Mesodermal cell (in vitro differentiated cells): ENCODE measurements at regions not wholly inside any gene's neighbourhood (a gene's known extent, or its start where the extent isn't known, plus 50 kb on each side); places are given as distances from the start of the nearest gene placed in this dataset.

Source experiments
- H3K27ac ChIP-seq: 2 replicates; pipeline ENCODE4 v1.7.0; 2013; ENCODE audit warnings: mild to moderate bottlenecking, low read depth, low read length, moderate library complexity; ENCODE audit not compliant: severe bottlenecking
- H3K36me3 ChIP-seq: 2 replicates; pipeline ENCODE4 v1.7.1; 2013; ENCODE audit warnings: mild to moderate bottlenecking, low read length, moderate library complexity; ENCODE audit not compliant: control insufficient read depth, insufficient read depth
- H3K4me1 ChIP-seq: one replicate; pipeline ENCODE4 v1.7.1; 2013; ENCODE audit warnings: mild to moderate bottlenecking, low read length; ENCODE audit not compliant: insufficient read depth, control insufficient read depth, poor library complexity, severe bottlenecking
- H3K4me3 ChIP-seq: 2 replicates; pipeline ENCODE4 v1.7.0; 2013; ENCODE audit warnings: low read length, control low read depth, mild to moderate bottlenecking; ENCODE audit not compliant: insufficient read depth, poor library complexity, severe bottlenecking; ENCODE audit errors: extremely low read depth
- H3K9me3 ChIP-seq: 2 replicates; pipeline ENCODE4 v1.7.1; 2013; ENCODE audit warnings: mild to moderate bottlenecking, low read length, moderate library complexity; ENCODE audit not compliant: control insufficient read depth
- WGBS, 2 experiments: methylation state at CpG; one replicate each; pipeline ENCODE4 v1.1.5; 2013; ENCODE audit warnings: missing lambda C conversion rate in 2 of 2; ENCODE audit not compliant: insufficient coverage in 2 of 2; 5-methylcytosine and 5-hydroxymethylcytosine counted together

- no peaks in the 10 kb centered on the region for H3K9me3 ChIP-seq
- no peaks in the 10 kb centered on the region for H3K36me3 ChIP-seq
- no peak overlapping the region for H3K4me3 ChIP-seq
- no peak overlapping the region for H3K27ac ChIP-seq
- H3K4me1 ChIP-seq, result peaks cover 6% of the 10 kb centered on the region
- 100% methylated on average over 1 of the region's 1 CpG; no CpG with 5 or more reads in 1 of the 2 experiments for WGBS, 2 experiments
Measured at GRCh38 chr9:18335825-18336224, 138.1 kb upstream of the ADAMTSL1 start.

GRCh38 chr9:18338042-18338441 lies 135.9 kb upstream of the ADAMTSL1 start:
- H3K27ac ChIP-seq, result no peak overlapping the region
- no peak overlapping the region for H3K4me3 ChIP-seq
- no peaks in the 10 kb centered on the region for H3K4me1 ChIP-seq
- H3K9me3 ChIP-seq, result no peaks in the 10 kb centered on the region
- no peaks in the 10 kb centered on the region for H3K36me3 ChIP-seq
- 86 to 95% methylated on average over 1 to 4 of the region's 4 CpGs for WGBS, 2 experiments

- WGBS, 2 experiments, result 85 to 94% methylated on average over 1 to 2 of the region's 2 CpGs
- Histone ChIP-seq H3K27ac (no peak overlapping the region), H3K4me3 (no peak overlapping the region), H3K36me3 (no peaks in the 10 kb centered on the region), H3K9me3 (no peaks in the 10 kb centered on the region), H3K4me1 (no peaks in the 10 kb centered on the region)
Measured at GRCh38 chr9:18343784-18344183, 130.2 kb upstream of the ADAMTSL1 start.

GRCh38 chr9:18346745-18347144 lies 127.2 kb upstream of the ADAMTSL1 start:
- Histone ChIP-seq H3K4me3 (no peak overlapping the region), H3K27ac (no peak overlapping the region), H3K9me3 (no peaks in the 10 kb centered on the region), H3K36me3 (no peaks in the 10 kb centered on the region), H3K4me1 (no peaks in the 10 kb centered on the region)
- 80 to 87% methylated on average over 2 to 3 of the region's 3 CpGs for WGBS, 2 experiments

- Histone ChIP-seq H3K4me3 (no peak overlapping the region), H3K36me3 (no peaks in the 10 kb centered on the region), H3K27ac (no peak overlapping the region), H3K4me1 (no peaks in the 10 kb centered on the region), H3K9me3 (no peaks in the 10 kb centered on the region)
- WGBS, 2 experiments, result 92 to 100% methylated on average over 1 of the region's 2 CpGs
Measured at GRCh38 chr9:18347386-18348082, 126.4 kb upstream of the ADAMTSL1 start.

GRCh38 chr9:18348083-18348475 lies 125.9 kb upstream of the ADAMTSL1 start:
- no CpG with 5 or more reads among the region's 2 CpGs for WGBS, 2 experiments
- H3K9me3 ChIP-seq, result no peaks in the 10 kb centered on the region
- no peak overlapping the region for H3K4me3 ChIP-seq
- H3K27ac ChIP-seq, result no peak overlapping the region
- H3K36me3 ChIP-seq, result no peaks in the 10 kb centered on the region
- no peaks in the 10 kb centered on the region for H3K4me1 ChIP-seq

- no peaks in the 10 kb centered on the region for H3K9me3 ChIP-seq
- no peak overlapping the region for H3K4me3 ChIP-seq
- no peaks in the 10 kb centered on the region for H3K36me3 ChIP-seq
- no peak overlapping the region for H3K27ac ChIP-seq
- 67 to 71% methylated on average over 1 of the region's 3 CpGs for WGBS, 2 experiments
- H3K4me1 ChIP-seq, result no peaks in the 10 kb centered on the region
Measured at GRCh38 chr9:18349530-18349929, 124.4 kb upstream of the ADAMTSL1 start.

GRCh38 chr9:18350036-18350435 lies 123.9 kb upstream of the ADAMTSL1 start:
- Histone ChIP-seq H3K36me3 (no peaks in the 10 kb centered on the region), H3K9me3 (no peaks in the 10 kb centered on the region), H3K4me1 (no peaks in the 10 kb centered on the region), H3K4me3 (no peak overlapping the region), H3K27ac (no peak overlapping the region)
- 94 to 95% methylated on average over 3 of the region's 3 CpGs for WGBS, 2 experiments

GRCh38 chr9:18350995-18351595 lies 122.9 kb upstream of the ADAMTSL1 start:
- H3K4me3 ChIP-seq, result no peak overlapping the region
- H3K36me3 ChIP-seq, result no peaks in the 10 kb centered on the region
- 80% methylated on average over 1 of the region's 4 CpGs; no CpG with 5 or more reads in 1 of the 2 experiments for WGBS, 2 experiments
- H3K27ac ChIP-seq, result no peak overlapping the region
- no peaks in the 10 kb centered on the region for H3K9me3 ChIP-seq
- H3K4me1 ChIP-seq, result no peaks in the 10 kb centered on the region

- H3K27ac ChIP-seq, result no peak overlapping the region
- H3K4me3 ChIP-seq, result no peak overlapping the region
- no peaks in the 10 kb centered on the region for H3K4me1 ChIP-seq
- no peaks in the 10 kb centered on the region for H3K36me3 ChIP-seq
- no CpG with 5 or more reads among the region's 3 CpGs for WGBS, 2 experiments
- H3K9me3 ChIP-seq, result no peaks in the 10 kb centered on the region
Measured at GRCh38 chr9:18352711-18353110, 121.2 kb upstream of the ADAMTSL1 start.

GRCh38 chr9:18353473-18353872 lies 120.5 kb upstream of the ADAMTSL1 start:
- no peak overlapping the region for H3K27ac ChIP-seq

More at GRCh38 chr9:18353473-18353872, 120.5 kb upstream of the ADAMTSL1 start:
- Histone ChIP-seq H3K9me3 (no peaks in the 10 kb centered on the region), H3K4me1 (no peaks in the 10 kb centered on the region), H3K4me3 (no peak overlapping the region), H3K36me3 (no peaks in the 10 kb centered on the region)
